SH-SY5Y (cell line): ENCODE measurements at regions not wholly inside any gene's neighbourhood (a gene's known extent, or its start where the extent isn't known, plus 50 kb on each side); places are given as distances from the start of the nearest gene placed in this dataset.

ENCODE experiments used
- GATA2 ChIP-seq: IDR thresholded peaks from 2 replicates; pipeline ENCODE4 v1.6.1; 2011; ENCODE audit warnings: mild to moderate bottlenecking, low read depth, low read length
- GATA3 ChIP-seq: IDR thresholded peaks from 2 replicates; pipeline ENCODE4 v1.6.1; 2011; ENCODE audit warnings: low read depth, mild to moderate bottlenecking, low read length, moderate library complexity

DNA sequence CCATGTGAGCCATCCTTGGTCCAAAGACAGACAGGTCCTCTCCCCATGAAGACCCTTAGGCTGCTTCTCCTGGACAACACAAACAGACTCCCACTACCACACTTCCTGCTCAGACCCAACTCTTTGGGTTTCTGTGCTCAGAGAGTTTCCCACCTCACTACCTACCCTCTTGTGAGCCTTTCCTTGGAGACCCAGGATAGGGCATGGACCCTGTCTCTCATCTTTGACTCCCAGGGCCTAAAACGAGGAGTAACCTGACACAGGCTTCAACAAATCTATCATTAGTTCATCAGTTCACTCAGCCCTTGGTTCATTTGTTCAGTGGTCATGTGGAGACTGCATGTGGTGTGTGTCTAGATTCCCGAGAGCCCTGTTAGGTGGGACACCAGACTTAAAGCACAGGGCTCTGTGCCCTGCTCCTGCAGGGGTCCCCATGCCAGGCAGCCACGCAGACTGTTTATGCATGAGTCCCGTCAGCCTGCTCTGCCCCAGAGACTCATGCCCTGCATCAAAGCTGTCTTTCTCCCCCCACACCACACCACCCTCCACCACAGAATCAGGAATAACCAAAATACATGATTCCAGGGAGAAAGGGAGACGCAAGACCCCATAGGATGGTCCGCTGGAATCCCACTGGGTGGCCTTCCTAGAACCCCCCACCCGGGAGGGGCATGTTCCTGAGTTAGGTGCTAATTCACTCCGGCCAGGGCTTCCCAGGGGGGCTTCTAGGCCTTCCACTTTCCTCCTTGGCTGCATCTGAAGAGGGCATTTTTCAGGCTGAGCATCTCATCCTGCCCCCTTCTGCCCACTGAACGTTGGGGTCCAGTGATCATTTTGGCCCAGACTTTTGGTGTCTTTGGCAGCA is 100.2 kb upstream of the TEX51 start:
- no peak for TF ChIP-seq GATA3
- no peak for TF ChIP-seq GATA2
